MM.1S (cell line): ENCODE measurements at regions not wholly inside any gene's neighbourhood (a gene's known extent, or its start where the extent isn't known, plus 50 kb on each side); places are given as distances from the start of the nearest gene placed in this dataset.

Experiments
- EZH2phosphoT487 ChIP-seq: fragments of 300-600 bp; sonication (generic); IDR thresholded peaks from 2 replicates; pipeline ENCODE4 v1.6.1; 2018; ENCODE audit warnings: antibody characterized with exemption, low read length
- TF ChIP-seq, protein P1 (sequence below): fragments of 300-600 bp; sonication (generic); IDR thresholded peaks from 2 replicates; pipeline ENCODE4 v1.5.1; 2016; ENCODE audit warnings: antibody characterized with exemption, low read length, mixed read lengths

DNA sequence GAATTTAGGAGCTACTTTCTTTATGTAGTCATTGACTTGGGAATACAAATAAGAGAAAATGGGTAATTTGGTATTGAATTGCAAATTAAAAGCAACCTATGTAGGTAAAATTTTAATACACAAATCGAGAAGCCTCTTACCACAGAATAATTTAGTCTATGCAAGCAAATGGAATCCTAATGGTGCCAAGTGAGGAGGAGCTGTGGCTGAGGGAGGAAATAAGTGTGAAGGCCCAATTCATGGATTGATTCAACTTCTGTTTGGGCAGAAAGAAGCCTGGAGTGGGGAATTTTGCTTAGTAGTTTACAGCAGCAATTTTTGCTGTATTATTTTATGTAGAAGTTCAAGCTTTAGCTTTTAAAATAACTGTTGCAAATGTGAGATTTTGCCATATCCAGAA lies 291.9 kb downstream of the OXSM start:
- TF ChIP-seq, protein P1, sequence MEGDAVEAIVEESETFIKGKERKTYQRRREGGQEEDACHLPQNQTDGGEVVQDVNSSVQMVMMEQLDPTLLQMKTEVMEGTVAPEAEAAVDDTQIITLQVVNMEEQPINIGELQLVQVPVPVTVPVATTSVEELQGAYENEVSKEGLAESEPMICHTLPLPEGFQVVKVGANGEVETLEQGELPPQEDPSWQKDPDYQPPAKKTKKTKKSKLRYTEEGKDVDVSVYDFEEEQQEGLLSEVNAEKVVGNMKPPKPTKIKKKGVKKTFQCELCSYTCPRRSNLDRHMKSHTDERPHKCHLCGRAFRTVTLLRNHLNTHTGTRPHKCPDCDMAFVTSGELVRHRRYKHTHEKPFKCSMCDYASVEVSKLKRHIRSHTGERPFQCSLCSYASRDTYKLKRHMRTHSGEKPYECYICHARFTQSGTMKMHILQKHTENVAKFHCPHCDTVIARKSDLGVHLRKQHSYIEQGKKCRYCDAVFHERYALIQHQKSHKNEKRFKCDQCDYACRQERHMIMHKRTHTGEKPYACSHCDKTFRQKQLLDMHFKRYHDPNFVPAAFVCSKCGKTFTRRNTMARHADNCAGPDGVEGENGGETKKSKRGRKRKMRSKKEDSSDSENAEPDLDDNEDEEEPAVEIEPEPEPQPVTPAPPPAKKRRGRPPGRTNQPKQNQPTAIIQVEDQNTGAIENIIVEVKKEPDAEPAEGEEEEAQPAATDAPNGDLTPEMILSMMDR: no peak
- no peak for TF ChIP-seq EZH2phosphoT487
